Astrocyte (in vitro differentiated cells and primary cell): ENCODE measurements at regions not wholly inside any gene's neighbourhood (a gene's known extent, or its start where the extent isn't known, plus 50 kb on each side); places are given as distances from the start of the nearest gene placed in this dataset.

ENCODE experiments used
- DNase-seq: peaks from one replicate; pipeline ENCODE4 v3.0.0-alpha.2; 2010; ENCODE audit warnings: low read depth
- FAIRE-seq: peaks from 2 replicates; lab custom pipeline; 2011; peaks lifted over from hg19 to GRCh38; lab: Jason Lieb, UNC
- H2AFZ ChIP-seq: 2 replicates; pipeline ENCODE4 v1.6.0; 2012; ENCODE audit warnings: low read depth, low read length, inconsistent platforms
- H3K27ac ChIP-seq: 2 replicates; pipeline ENCODE4 v1.5.1; 2011; ENCODE audit warnings: low read depth, low read length, inconsistent platforms
- H3K27me3 ChIP-seq: 2 replicates; pipeline ENCODE4 v1.6.0; 2011; ENCODE audit warnings: low read length, inconsistent platforms; ENCODE audit not compliant: insufficient read depth
- H3K36me3 ChIP-seq: 2 replicates; pipeline ENCODE4 v1.5.1; 2011; ENCODE audit warnings: low read length, inconsistent platforms; ENCODE audit not compliant: insufficient read depth
- H3K4me1 ChIP-seq: 2 replicates; pipeline ENCODE4 v1.5.1; 2011; ENCODE audit warnings: low read length, inconsistent platforms; ENCODE audit not compliant: insufficient read depth
- H3K4me2 ChIP-seq: 2 replicates; pipeline ENCODE4 v1.6.0; 2012; ENCODE audit warnings: low read length, inconsistent platforms
- H3K4me3 ChIP-seq: 2 replicates; pipeline ENCODE4 v1.5.1; 2011; ENCODE audit warnings: low read depth, mild to moderate bottlenecking, low read length, inconsistent platforms; ENCODE audit not compliant: insufficient read depth
- H3K79me2 ChIP-seq: 2 replicates; pipeline ENCODE4 v1.6.0; 2012; ENCODE audit warnings: mild to moderate bottlenecking, low read length, inconsistent platforms; ENCODE audit not compliant: insufficient read depth
- H3K9ac ChIP-seq: 2 replicates; pipeline ENCODE4 v1.6.0; 2012; ENCODE audit warnings: mild to moderate bottlenecking, low read length, inconsistent platforms
- H3K9me3 ChIP-seq: 2 replicates; pipeline ENCODE4 v1.5.1; 2012; ENCODE audit warnings: low read depth, mild to moderate bottlenecking, low read length, inconsistent platforms; ENCODE audit not compliant: insufficient read depth
- H4K20me1 ChIP-seq: 2 replicates; pipeline ENCODE4 v1.6.0; 2012; ENCODE audit warnings: low read length, inconsistent platforms; ENCODE audit not compliant: insufficient read depth
- H3K27ac Mint-ChIP-seq: one replicate; pipeline ENCODE4 v1.8.0; 2021; ENCODE audit warnings: mild to moderate bottlenecking, mixed read lengths; ENCODE audit not compliant: unreplicated experiment
- H3K27me3 Mint-ChIP-seq: one replicate; pipeline ENCODE4 v1.8.0; 2021; ENCODE audit warnings: low read depth, mixed read lengths; ENCODE audit not compliant: unreplicated experiment
- H3K36me3 Mint-ChIP-seq: one replicate; pipeline ENCODE4 v1.8.0; 2021; ENCODE audit warnings: low read depth, mixed read lengths; ENCODE audit not compliant: unreplicated experiment
- H3K4me1 Mint-ChIP-seq: one replicate; pipeline ENCODE4 v1.8.0; 2021; ENCODE audit warnings: low read depth, mixed read lengths; ENCODE audit not compliant: unreplicated experiment
- H3K4me3 Mint-ChIP-seq: one replicate; pipeline ENCODE4 v1.8.0; 2021; ENCODE audit warnings: mild to moderate bottlenecking, moderate library complexity, mixed read lengths; ENCODE audit not compliant: unreplicated experiment
- H3K9me3 Mint-ChIP-seq: one replicate; pipeline ENCODE4 v1.8.0; 2021; ENCODE audit warnings: mild to moderate bottlenecking, mixed read lengths; ENCODE audit not compliant: unreplicated experiment
- EZH2 ChIP-seq: IDR thresholded peaks from 2 replicates; pipeline ENCODE4 v1.6.1; 2012; ENCODE audit warnings: mild to moderate bottlenecking, low read length, inconsistent platforms; ENCODE audit not compliant: insufficient read depth
- TF ChIP-seq, protein P1 (sequence below): IDR thresholded peaks from 2 replicates; pipeline ENCODE4 v1.5.1; 2011; ENCODE audit warnings: low read depth, mild to moderate bottlenecking, inconsistent platforms, low read length, moderate library complexity; ENCODE audit not compliant: insufficient read depth

DNA sequence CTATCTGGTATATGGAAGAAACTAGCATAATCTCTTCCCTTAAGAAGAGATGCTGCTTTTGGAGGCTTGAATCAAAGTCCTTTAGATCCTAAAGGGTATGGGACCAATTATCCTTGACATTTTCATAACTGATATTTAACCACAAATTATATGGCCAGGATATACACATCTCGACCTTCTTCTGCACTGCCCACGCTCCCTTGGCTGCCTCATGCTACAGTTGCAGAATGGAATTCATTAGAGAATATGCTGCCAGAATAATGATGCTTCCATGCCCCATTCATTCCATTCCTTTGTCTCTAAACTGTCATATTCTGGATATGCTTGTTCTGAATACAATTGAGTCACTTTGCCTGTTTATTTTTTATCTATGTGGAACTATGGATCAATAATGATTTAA is 157.1 kb upstream of the PACRGL start:
- H3K4me3 Mint-ChIP-seq = no peak overlapping the region
- no peaks in the 10 kb centered on the region for H3K4me1 ChIP-seq
- no peaks in the 10 kb centered on the region for H3K9me3 Mint-ChIP-seq
- H3K4me3 ChIP-seq = no peak overlapping the region
- no peak overlapping the region for H3K9ac ChIP-seq
- H3K79me2 ChIP-seq = no peaks in the 10 kb centered on the region
- no peaks in the 10 kb centered on the region for H4K20me1 ChIP-seq
- no peak overlapping the region for H3K27ac Mint-ChIP-seq
- no peaks in the 10 kb centered on the region for H3K4me1 Mint-ChIP-seq
- FAIRE-seq (no peak), DNase-seq (no peak)
- no peak for TF ChIP-seq EZH2
- TF ChIP-seq, protein P1, sequence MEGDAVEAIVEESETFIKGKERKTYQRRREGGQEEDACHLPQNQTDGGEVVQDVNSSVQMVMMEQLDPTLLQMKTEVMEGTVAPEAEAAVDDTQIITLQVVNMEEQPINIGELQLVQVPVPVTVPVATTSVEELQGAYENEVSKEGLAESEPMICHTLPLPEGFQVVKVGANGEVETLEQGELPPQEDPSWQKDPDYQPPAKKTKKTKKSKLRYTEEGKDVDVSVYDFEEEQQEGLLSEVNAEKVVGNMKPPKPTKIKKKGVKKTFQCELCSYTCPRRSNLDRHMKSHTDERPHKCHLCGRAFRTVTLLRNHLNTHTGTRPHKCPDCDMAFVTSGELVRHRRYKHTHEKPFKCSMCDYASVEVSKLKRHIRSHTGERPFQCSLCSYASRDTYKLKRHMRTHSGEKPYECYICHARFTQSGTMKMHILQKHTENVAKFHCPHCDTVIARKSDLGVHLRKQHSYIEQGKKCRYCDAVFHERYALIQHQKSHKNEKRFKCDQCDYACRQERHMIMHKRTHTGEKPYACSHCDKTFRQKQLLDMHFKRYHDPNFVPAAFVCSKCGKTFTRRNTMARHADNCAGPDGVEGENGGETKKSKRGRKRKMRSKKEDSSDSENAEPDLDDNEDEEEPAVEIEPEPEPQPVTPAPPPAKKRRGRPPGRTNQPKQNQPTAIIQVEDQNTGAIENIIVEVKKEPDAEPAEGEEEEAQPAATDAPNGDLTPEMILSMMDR = no peak
- no peaks in the 10 kb centered on the region for H3K9me3 ChIP-seq
- H3K36me3 ChIP-seq = no peaks in the 10 kb centered on the region
- H3K36me3 Mint-ChIP-seq = no peaks in the 10 kb centered on the region
- no peaks in the 10 kb centered on the region for H3K27me3 ChIP-seq
- H3K27me3 Mint-ChIP-seq = no peaks in the 10 kb centered on the region
- no peak overlapping the region for H3K4me2 ChIP-seq
- no peak overlapping the region for H3K27ac ChIP-seq
- H2AFZ ChIP-seq = no peak overlapping the region

- Mint-ChIP-seq H3K27ac (no peak overlapping the region), H3K27me3 (no peaks in the 10 kb centered on the region), H3K4me3 (no peak overlapping the region), H3K36me3 (no peaks in the 10 kb centered on the region), H3K4me1 (no peaks in the 10 kb centered on the region), H3K9me3 (no peaks in the 10 kb centered on the region)
- Histone ChIP-seq H3K4me3 (no peak overlapping the region), H3K4me2 (no peak overlapping the region), H3K79me2 (no peaks in the 10 kb centered on the region), H3K27ac (no peak overlapping the region), H3K4me1 (no peaks in the 10 kb centered on the region), H3K9ac (no peak overlapping the region), H2AFZ (no peak overlapping the region), H3K36me3 (no peaks in the 10 kb centered on the region), H3K27me3 (no peaks in the 10 kb centered on the region), H4K20me1 (no peaks in the 10 kb centered on the region), H3K9me3 (no peaks in the 10 kb centered on the region)
- DNase-seq = peak; percentile 33
- no peak for FAIRE-seq
- TF ChIP-seq, protein P1 = peak; percentile 31
- no peak for TF ChIP-seq EZH2
Observed at GRCh38 chr4:20544645-20545044, 155.6 kb upstream of the PACRGL start.

- DNase-seq (no peak), FAIRE-seq (no peak)
- no peaks in the 10 kb centered on the region for H3K4me1 ChIP-seq
- no peak overlapping the region for H3K27ac ChIP-seq
- H3K9me3 ChIP-seq = no peaks in the 10 kb centered on the region
- H3K9me3 Mint-ChIP-seq = no peaks in the 10 kb centered on the region
- TF ChIP-seq, protein P1 = no peak
- TF ChIP-seq EZH2 = no peak
- H3K27me3 Mint-ChIP-seq = no peaks in the 10 kb centered on the region
- H3K4me2 ChIP-seq = no peak overlapping the region
- H3K79me2 ChIP-seq = no peaks in the 10 kb centered on the region
- no peaks in the 10 kb centered on the region for H3K4me1 Mint-ChIP-seq
- H3K27me3 ChIP-seq = no peaks in the 10 kb centered on the region
- H3K36me3 Mint-ChIP-seq = no peaks in the 10 kb centered on the region
- no peak overlapping the region for H3K27ac Mint-ChIP-seq
- H2AFZ ChIP-seq = no peak overlapping the region
- H4K20me1 ChIP-seq = no peaks in the 10 kb centered on the region
- no peak overlapping the region for H3K9ac ChIP-seq
- no peak overlapping the region for H3K4me3 ChIP-seq
- H3K36me3 ChIP-seq = peaks cover 5% of the 10 kb centered on the region
- H3K4me3 Mint-ChIP-seq = no peak overlapping the region
Observed at GRCh38 chr4:20552004-20552403, 148.3 kb upstream of the PACRGL start.
